ENCODE measurements at regions not wholly inside any gene's neighbourhood (a gene's known extent, or its start where the extent isn't known, plus 50 kb on each side); places are given as distances from the start of the nearest gene placed in this dataset.
"Not testable (repeated sequence)": the region's sequence is repeated elsewhere in the genome, so short reads cannot be mapped to it uniquely, and the experiment has no call there.

GRCh38 chr5:99156688-99157087, 227.9 kb upstream of the CHD1 start:
- Histone ChIP-seq H3K4me3 (ENCODE audit: low read length) (no peak overlapping the region), H3K27ac (ENCODE audit: low read length) (no peak overlapping the region), H3K36me3 (ENCODE audit: control insufficient read depth, insufficient read depth, low read length) (no peaks in the 10 kb centered on the region), H3K9me3 (ENCODE audit: control insufficient read depth, insufficient read depth, low read length) (no peaks in the 10 kb centered on the region), H3K4me1 (ENCODE audit: control insufficient read depth, insufficient read depth, low read length) (no peaks in the 10 kb centered on the region), H3K27me3 (ENCODE audit: control insufficient read depth, insufficient read depth, low read length) (no peaks in the 10 kb centered on the region)
- ATAC-seq: no peak
- H3K27me3 Mint-ChIP-seq (ENCODE audit: low read depth in 2 of 2): no peaks in the 10 kb centered on the region
- H3K9me3 Mint-ChIP-seq: peaks cover 2 to 4% of the 10 kb centered on the region in 2 donors
- H3K4me1 Mint-ChIP-seq: no peaks in the 10 kb centered on the region
- TF ChIP-seq, protein P1, sequence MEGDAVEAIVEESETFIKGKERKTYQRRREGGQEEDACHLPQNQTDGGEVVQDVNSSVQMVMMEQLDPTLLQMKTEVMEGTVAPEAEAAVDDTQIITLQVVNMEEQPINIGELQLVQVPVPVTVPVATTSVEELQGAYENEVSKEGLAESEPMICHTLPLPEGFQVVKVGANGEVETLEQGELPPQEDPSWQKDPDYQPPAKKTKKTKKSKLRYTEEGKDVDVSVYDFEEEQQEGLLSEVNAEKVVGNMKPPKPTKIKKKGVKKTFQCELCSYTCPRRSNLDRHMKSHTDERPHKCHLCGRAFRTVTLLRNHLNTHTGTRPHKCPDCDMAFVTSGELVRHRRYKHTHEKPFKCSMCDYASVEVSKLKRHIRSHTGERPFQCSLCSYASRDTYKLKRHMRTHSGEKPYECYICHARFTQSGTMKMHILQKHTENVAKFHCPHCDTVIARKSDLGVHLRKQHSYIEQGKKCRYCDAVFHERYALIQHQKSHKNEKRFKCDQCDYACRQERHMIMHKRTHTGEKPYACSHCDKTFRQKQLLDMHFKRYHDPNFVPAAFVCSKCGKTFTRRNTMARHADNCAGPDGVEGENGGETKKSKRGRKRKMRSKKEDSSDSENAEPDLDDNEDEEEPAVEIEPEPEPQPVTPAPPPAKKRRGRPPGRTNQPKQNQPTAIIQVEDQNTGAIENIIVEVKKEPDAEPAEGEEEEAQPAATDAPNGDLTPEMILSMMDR (IDR thresholded peaks at IDR 0.05): no peak
- intact Hi-C loops (cut with micrococcal nuclease): no loop called here
- no peak for DNase-seq
- 92% methylated on average over 1 of the region's 1 CpG for WGBS (ENCODE audit: insufficient coverage)
- no peaks in the 10 kb centered on the region for H3K36me3 Mint-ChIP-seq
- no peak overlapping the region for H3K27ac Mint-ChIP-seq
- H3K4me3 Mint-ChIP-seq: no peak overlapping the region

GRCh38 chr5:99143283-99143795, 214.5 kb upstream of the CHD1 start:
- H3K4me3 ChIP-seq (ENCODE audit: low read length); H3K27me3 ChIP-seq (ENCODE audit: control insufficient read depth, insufficient read depth, low read length); H3K9me3 ChIP-seq (ENCODE audit: control insufficient read depth, insufficient read depth, low read length); intact Hi-C loops (cut with micrococcal nuclease); H3K36me3 Mint-ChIP-seq; ATAC-seq; H3K4me3 Mint-ChIP-seq; H3K4me1 ChIP-seq (ENCODE audit: control insufficient read depth, insufficient read depth, low read length); H3K27ac Mint-ChIP-seq; H3K27me3 Mint-ChIP-seq (ENCODE audit: low read depth in 2 of 2); H3K4me1 Mint-ChIP-seq; H3K36me3 ChIP-seq (ENCODE audit: control insufficient read depth, insufficient read depth, low read length); H3K27ac ChIP-seq (ENCODE audit: low read length); DNase-seq: not testable (repeated sequence)
- H3K9me3 Mint-ChIP-seq: peaks cover 11 to 12% of the 10 kb centered on the region in 2 donors
- WGBS (ENCODE audit: insufficient coverage): 100% methylated on average over 1 of the region's 1 CpG

- no peaks in the 10 kb centered on the region for H3K27me3 Mint-ChIP-seq (ENCODE audit: low read depth in 2 of 2)
- Histone ChIP-seq H3K36me3 (ENCODE audit: control insufficient read depth, insufficient read depth, low read length) (no peaks in the 10 kb centered on the region), H3K4me1 (ENCODE audit: control insufficient read depth, insufficient read depth, low read length) (no peaks in the 10 kb centered on the region), H3K9me3 (ENCODE audit: control insufficient read depth, insufficient read depth, low read length) (no peaks in the 10 kb centered on the region), H3K4me3 (ENCODE audit: low read length) (no peak overlapping the region), H3K27ac (ENCODE audit: low read length) (no peak overlapping the region), H3K27me3 (ENCODE audit: control insufficient read depth, insufficient read depth, low read length) (no peaks in the 10 kb centered on the region)
- H3K27ac Mint-ChIP-seq: no peak overlapping the region
- no peaks in the 10 kb centered on the region for H3K36me3 Mint-ChIP-seq
- TF ChIP-seq, protein P1 (IDR thresholded peaks at IDR 0.05): no peak
- no peaks in the 10 kb centered on the region for H3K4me1 Mint-ChIP-seq
- peaks cover 7 to 8% of the 10 kb centered on the region in 2 donors for H3K9me3 Mint-ChIP-seq
- H3K4me3 Mint-ChIP-seq: no peak overlapping the region
- 72% methylated on average over 3 of the region's 3 CpGs for WGBS (ENCODE audit: insufficient coverage)
- intact Hi-C loops (cut with micrococcal nuclease): no loop called here
- no peak for ATAC-seq
- DNase-seq: no peak
These were observed 212.8 kb upstream of the CHD1 start for GRCh38 chr5:99141534-99142128.

- no peak for ATAC-seq
- Histone ChIP-seq H3K9me3 (ENCODE audit: control insufficient read depth, insufficient read depth, low read length) (no peaks in the 10 kb centered on the region), H3K4me1 (ENCODE audit: control insufficient read depth, insufficient read depth, low read length) (no peaks in the 10 kb centered on the region), H3K27ac (ENCODE audit: low read length) (no peak overlapping the region), H3K4me3 (ENCODE audit: low read length) (no peak overlapping the region), H3K36me3 (ENCODE audit: control insufficient read depth, insufficient read depth, low read length) (no peaks in the 10 kb centered on the region), H3K27me3 (ENCODE audit: control insufficient read depth, insufficient read depth, low read length) (no peaks in the 10 kb centered on the region)
- Mint-ChIP-seq H3K4me1 (no peaks in the 10 kb centered on the region), H3K27me3 (ENCODE audit: low read depth in 2 of 2) (no peaks in the 10 kb centered on the region), H3K27ac (no peak overlapping the region), H3K36me3 (no peaks in the 10 kb centered on the region), H3K9me3 (peaks cover 3 to 5% of the 10 kb centered on the region in 2 donors), H3K4me3 (no peak overlapping the region)
- intact Hi-C loops (cut with micrococcal nuclease): no loop called here
- DNase-seq: no peak
- WGBS (ENCODE audit: insufficient coverage): 81% methylated on average over 10 of the region's 10 CpGs
- TF ChIP-seq, protein P1 (IDR thresholded peaks at IDR 0.05): no peak
These were observed 210.1 kb upstream of the CHD1 start for GRCh38 chr5:99138911-99139310.
